H1 (cell line): ENCODE measurements at regions not wholly inside any gene's neighbourhood (a gene's known extent, or its start where the extent isn't known, plus 50 kb on each side); places are given as distances from the start of the nearest gene placed in this dataset.

Source experiments
- ASH2L ChIP-seq: fragments of 200-600, 300-600 bp; sonication (generic); IDR thresholded peaks from one replicate; pipeline ENCODE4 v1.7.1; 2017; ENCODE audit warnings: low read length
- CBX8 ChIP-seq: fragments of 300-800, 300-1000 bp; sonication (generic); IDR thresholded peaks from 2 replicates; pipeline ENCODE4 v1.7.1; 2016; ENCODE audit warnings: low read depth, low read length, borderline replicate concordance
- CHD1 ChIP-seq: IDR thresholded peaks from 2 replicates; pipeline ENCODE4 v1.6.1; 2012; ENCODE audit warnings: low read depth, low read length, improper control_type of control experiment
- EGR1 ChIP-seq: IDR thresholded peaks from 2 replicates; pipeline ENCODE4 v1.6.1; 2011; ENCODE audit warnings: low read depth, low read length, borderline replicate concordance
- EZH2 ChIP-seq: fragments of 200-600 bp; sonication (generic); IDR thresholded peaks from 2 replicates; pipeline ENCODE4 v1.7.1; 2012; ENCODE audit warnings: low read depth, mild to moderate bottlenecking, moderate library complexity, low read length, inconsistent platforms; ENCODE audit not compliant: severe bottlenecking
- GABPA ChIP-seq: IDR thresholded peaks from 2 replicates; pipeline ENCODE4 v1.6.1; 2011; ENCODE audit warnings: mild to moderate bottlenecking, low read length, moderate library complexity, borderline replicate concordance; ENCODE audit not compliant: insufficient read depth
- KDM1A ChIP-seq: fragments of 200-600, 300-600 bp; sonication (generic); IDR thresholded peaks from 2 replicates; pipeline ENCODE4 v1.7.1; 2016; ENCODE audit warnings: mild to moderate bottlenecking, low read length, borderline replicate concordance
- MAFK ChIP-seq: IDR thresholded peaks from 2 replicates; pipeline ENCODE4 v1.6.1; 2012; ENCODE audit warnings: low read depth, mild to moderate bottlenecking, improper control_type of control experiment, low read length
- RAD21 ChIP-seq, 2 experiments: IDR thresholded peaks in 1 of 2; conservative IDR thresholded peaks in 1 of 2; 2 replicates each; pipeline ENCODE4 v1.6.1; 2011; ENCODE audit warnings: low read depth in 2 of 2, low read length in 2 of 2, improper control_type of control experiment in 1 of 2, inconsistent platforms in 1 of 2, mild to moderate bottlenecking in 1 of 2, moderate library complexity in 1 of 2
- SP4 ChIP-seq: IDR thresholded peaks from 2 replicates; pipeline ENCODE4 v1.6.1; 2012; ENCODE audit warnings: low read length, inconsistent platforms
- TBP ChIP-seq: IDR thresholded peaks from 2 replicates; pipeline ENCODE4 v1.6.1; 2011; ENCODE audit warnings: low read depth, low read length, improper control_type of control experiment
- TF ChIP-seq, protein P1 (sequence below): fragments of 300-600 bp; sonication (generic); IDR thresholded peaks from 2 replicates; pipeline ENCODE4 v1.7.1; 2012; ENCODE audit warnings: low read length, moderate library complexity, mild to moderate bottlenecking, inconsistent platforms; ENCODE audit not compliant: insufficient replicate concordance

- TF ChIP-seq, protein P1, sequence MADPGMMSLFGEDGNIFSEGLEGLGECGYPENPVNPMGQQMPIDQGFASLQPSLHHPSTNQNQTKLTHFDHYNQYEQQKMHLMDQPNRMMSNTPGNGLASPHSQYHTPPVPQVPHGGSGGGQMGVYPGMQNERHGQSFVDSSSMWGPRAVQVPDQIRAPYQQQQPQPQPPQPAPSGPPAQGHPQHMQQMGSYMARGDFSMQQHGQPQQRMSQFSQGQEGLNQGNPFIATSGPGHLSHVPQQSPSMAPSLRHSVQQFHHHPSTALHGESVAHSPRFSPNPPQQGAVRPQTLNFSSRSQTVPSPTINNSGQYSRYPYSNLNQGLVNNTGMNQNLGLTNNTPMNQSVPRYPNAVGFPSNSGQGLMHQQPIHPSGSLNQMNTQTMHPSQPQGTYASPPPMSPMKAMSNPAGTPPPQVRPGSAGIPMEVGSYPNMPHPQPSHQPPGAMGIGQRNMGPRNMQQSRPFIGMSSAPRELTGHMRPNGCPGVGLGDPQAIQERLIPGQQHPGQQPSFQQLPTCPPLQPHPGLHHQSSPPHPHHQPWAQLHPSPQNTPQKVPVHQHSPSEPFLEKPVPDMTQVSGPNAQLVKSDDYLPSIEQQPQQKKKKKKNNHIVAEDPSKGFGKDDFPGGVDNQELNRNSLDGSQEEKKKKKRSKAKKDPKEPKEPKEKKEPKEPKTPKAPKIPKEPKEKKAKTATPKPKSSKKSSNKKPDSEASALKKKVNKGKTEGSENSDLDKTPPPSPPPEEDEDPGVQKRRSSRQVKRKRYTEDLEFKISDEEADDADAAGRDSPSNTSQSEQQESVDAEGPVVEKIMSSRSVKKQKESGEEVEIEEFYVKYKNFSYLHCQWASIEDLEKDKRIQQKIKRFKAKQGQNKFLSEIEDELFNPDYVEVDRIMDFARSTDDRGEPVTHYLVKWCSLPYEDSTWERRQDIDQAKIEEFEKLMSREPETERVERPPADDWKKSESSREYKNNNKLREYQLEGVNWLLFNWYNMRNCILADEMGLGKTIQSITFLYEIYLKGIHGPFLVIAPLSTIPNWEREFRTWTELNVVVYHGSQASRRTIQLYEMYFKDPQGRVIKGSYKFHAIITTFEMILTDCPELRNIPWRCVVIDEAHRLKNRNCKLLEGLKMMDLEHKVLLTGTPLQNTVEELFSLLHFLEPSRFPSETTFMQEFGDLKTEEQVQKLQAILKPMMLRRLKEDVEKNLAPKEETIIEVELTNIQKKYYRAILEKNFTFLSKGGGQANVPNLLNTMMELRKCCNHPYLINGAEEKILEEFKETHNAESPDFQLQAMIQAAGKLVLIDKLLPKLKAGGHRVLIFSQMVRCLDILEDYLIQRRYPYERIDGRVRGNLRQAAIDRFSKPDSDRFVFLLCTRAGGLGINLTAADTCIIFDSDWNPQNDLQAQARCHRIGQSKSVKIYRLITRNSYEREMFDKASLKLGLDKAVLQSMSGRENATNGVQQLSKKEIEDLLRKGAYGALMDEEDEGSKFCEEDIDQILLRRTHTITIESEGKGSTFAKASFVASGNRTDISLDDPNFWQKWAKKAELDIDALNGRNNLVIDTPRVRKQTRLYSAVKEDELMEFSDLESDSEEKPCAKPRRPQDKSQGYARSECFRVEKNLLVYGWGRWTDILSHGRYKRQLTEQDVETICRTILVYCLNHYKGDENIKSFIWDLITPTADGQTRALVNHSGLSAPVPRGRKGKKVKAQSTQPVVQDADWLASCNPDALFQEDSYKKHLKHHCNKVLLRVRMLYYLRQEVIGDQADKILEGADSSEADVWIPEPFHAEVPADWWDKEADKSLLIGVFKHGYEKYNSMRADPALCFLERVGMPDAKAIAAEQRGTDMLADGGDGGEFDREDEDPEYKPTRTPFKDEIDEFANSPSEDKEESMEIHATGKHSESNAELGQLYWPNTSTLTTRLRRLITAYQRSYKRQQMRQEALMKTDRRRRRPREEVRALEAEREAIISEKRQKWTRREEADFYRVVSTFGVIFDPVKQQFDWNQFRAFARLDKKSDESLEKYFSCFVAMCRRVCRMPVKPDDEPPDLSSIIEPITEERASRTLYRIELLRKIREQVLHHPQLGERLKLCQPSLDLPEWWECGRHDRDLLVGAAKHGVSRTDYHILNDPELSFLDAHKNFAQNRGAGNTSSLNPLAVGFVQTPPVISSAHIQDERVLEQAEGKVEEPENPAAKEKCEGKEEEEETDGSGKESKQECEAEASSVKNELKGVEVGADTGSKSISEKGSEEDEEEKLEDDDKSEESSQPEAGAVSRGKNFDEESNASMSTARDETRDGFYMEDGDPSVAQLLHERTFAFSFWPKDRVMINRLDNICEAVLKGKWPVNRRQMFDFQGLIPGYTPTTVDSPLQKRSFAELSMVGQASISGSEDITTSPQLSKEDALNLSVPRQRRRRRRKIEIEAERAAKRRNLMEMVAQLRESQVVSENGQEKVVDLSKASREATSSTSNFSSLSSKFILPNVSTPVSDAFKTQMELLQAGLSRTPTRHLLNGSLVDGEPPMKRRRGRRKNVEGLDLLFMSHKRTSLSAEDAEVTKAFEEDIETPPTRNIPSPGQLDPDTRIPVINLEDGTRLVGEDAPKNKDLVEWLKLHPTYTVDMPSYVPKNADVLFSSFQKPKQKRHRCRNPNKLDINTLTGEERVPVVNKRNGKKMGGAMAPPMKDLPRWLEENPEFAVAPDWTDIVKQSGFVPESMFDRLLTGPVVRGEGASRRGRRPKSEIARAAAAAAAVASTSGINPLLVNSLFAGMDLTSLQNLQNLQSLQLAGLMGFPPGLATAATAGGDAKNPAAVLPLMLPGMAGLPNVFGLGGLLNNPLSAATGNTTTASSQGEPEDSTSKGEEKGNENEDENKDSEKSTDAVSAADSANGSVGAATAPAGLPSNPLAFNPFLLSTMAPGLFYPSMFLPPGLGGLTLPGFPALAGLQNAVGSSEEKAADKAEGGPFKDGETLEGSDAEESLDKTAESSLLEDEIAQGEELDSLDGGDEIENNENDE, result no peak
- TF ChIP-seq TBP (no peak), CHD1 (no peak), EGR1 (no peak), EZH2 (no peak), ASH2L (no peak), RAD21 (IDR thresholded peaks at IDR 0.05 in 1 of 2, conservative IDR thresholded peaks at IDR 0.05 in 1 of 2; ENCODE audit: low read depth in 2 of 2, low read length in 2 of 2) (no peak), SP4 (no peak), CBX8 (no peak), GABPA (no peak), KDM1A (no peak), MAFK (no peak)
Measured at GRCh38 chr16:86075839-86076440, 177.0 kb downstream of the IRF8 start (continued).
